Naive thymus-derived CD4-positive, alpha-beta T cell (primary cell): ENCODE measurements at regions not wholly inside any gene's neighbourhood (a gene's known extent, or its start where the extent isn't known, plus 50 kb on each side); places are given as distances from the start of the nearest gene placed in this dataset.
"Not testable (repeated sequence)": the region's sequence is repeated elsewhere in the genome, so short reads cannot be mapped to it uniquely, and the experiment has no call there.

ENCODE experiments used
- ATAC-seq: fragments of 150-1000 bp; cut with Tn5 transposase; 2 replicates; pipeline ENCODE4 v1.10.0; 2021; ENCODE audit warnings: mild to moderate bottlenecking, moderate library complexity
- CTCF ChIA-PET: fragments of 350-600 bp; sonication (Branson Sonifier 250); formaldehyde crosslinking; loops from one replicate; lab custom pipeline; 2021; ENCODE audit warnings: antibody characterized with exemption; lab: Charles Lee
- POLR2A ChIA-PET: fragments of 350-600 bp; sonication (Branson Sonifier 250); formaldehyde crosslinking; loops from one replicate; lab custom pipeline; 2021; ENCODE audit warnings: antibody characterized with exemption, inconsistent platforms; lab: Charles Lee
- DNase-seq, 9 donors: peaks; one replicate each; pipeline versions ENCODE4 v3.0.0 to v3.0.0-alpha.2; 2020 to 2022; ENCODE audit warnings: mixed read lengths in 1 of 9
- H3K27ac ChIP-seq: one replicate; pipeline ENCODE4 v1.7.0; 2013; ENCODE audit warnings: mild to moderate bottlenecking, low read depth, low read length, moderate library complexity
- H3K27me3 ChIP-seq, 2 donors: one replicate each; pipeline ENCODE4 v1.7.0; 2013; ENCODE audit warnings: low read length in 2 of 2, mild to moderate bottlenecking in 2 of 2, moderate library complexity in 2 of 2; ENCODE audit not compliant: control insufficient read depth in 2 of 2, insufficient read depth in 2 of 2
- H3K36me3 ChIP-seq, 3 experiments: 1 replicate in 2 of 3; 2 replicates in 1 of 3; pipeline ENCODE4 v1.7.0; 2013; ENCODE audit warnings: low read length in 3 of 3, mild to moderate bottlenecking in 3 of 3, moderate library complexity in 1 of 3; ENCODE audit not compliant: insufficient read depth in 3 of 3, control insufficient read depth in 2 of 3
- H3K4me1 ChIP-seq, 2 donors: one replicate each; pipeline ENCODE4 v1.7.0; 2013; ENCODE audit warnings: low read length in 2 of 2, mild to moderate bottlenecking in 2 of 2, moderate library complexity in 1 of 2; ENCODE audit not compliant: control insufficient read depth in 2 of 2, insufficient read depth in 2 of 2
- H3K4me3 ChIP-seq: 2 replicates; pipeline ENCODE4 v1.7.0; 2013; ENCODE audit warnings: mild to moderate bottlenecking, low read length
- H3K9me3 ChIP-seq, 3 experiments: 1 replicate in 2 of 3; 2 replicates in 1 of 3; pipeline ENCODE4 v1.7.0; 2013; ENCODE audit warnings: low read length in 3 of 3; ENCODE audit not compliant: control insufficient read depth in 2 of 3
- H3K27ac Mint-ChIP-seq, 9 donors: one replicate each; pipeline ENCODE4 v1.8.0; 2020 to 2022; ENCODE audit warnings: mixed read lengths in 9 of 9, mild to moderate bottlenecking in 8 of 9, moderate library complexity in 5 of 9, inconsistent platforms in 2 of 9
- H3K27me3 Mint-ChIP-seq, 5 donors: one replicate each; pipeline ENCODE4 v1.8.0; 2021 to 2022; ENCODE audit warnings: mixed read lengths in 5 of 5, mild to moderate bottlenecking in 1 of 5
- H3K36me3 Mint-ChIP-seq, 5 donors: one replicate each; pipeline ENCODE4 v1.8.0; 2020 to 2022; ENCODE audit warnings: mixed read lengths in 5 of 5, mild to moderate bottlenecking in 3 of 5, inconsistent platforms in 1 of 5
- H3K4me1 Mint-ChIP-seq, 7 donors: one replicate each; pipeline ENCODE4 v1.8.0; 2020 to 2022; ENCODE audit warnings: mixed read lengths in 7 of 7, mild to moderate bottlenecking in 3 of 7, inconsistent platforms in 1 of 7
- H3K4me3 Mint-ChIP-seq, 10 donors: one replicate each; pipeline ENCODE4 v1.8.0; 2020 to 2022; ENCODE audit warnings: mild to moderate bottlenecking in 10 of 10, mixed read lengths in 10 of 10, moderate library complexity in 6 of 10, inconsistent platforms in 2 of 10
- H3K9me3 Mint-ChIP-seq, 11 donors: one replicate each; pipeline ENCODE4 v1.8.0; 2020 to 2022; ENCODE audit warnings: mixed read lengths in 11 of 11, mild to moderate bottlenecking in 4 of 11, inconsistent platforms in 1 of 11, moderate library complexity in 1 of 11
- intact Hi-C, 2 donors: fragments of 100-400 bp; cut with micrococcal nuclease; formaldehyde crosslinking; loops; one replicate each; pipeline ENCODE4 v1.15.1; 2023

GRCh38 chr2:210946395-210946794 lies 390.0 kb downstream of the CPS1 start:
- intact Hi-C loops, result no loop called here
- H3K4me1 Mint-ChIP-seq, result no peaks in the 10 kb centered on the region
- Histone ChIP-seq H3K4me1 (no peaks in the 10 kb centered on the region), H3K36me3 (no peaks in the 10 kb centered on the region), H3K4me3 (no peak overlapping the region), H3K27ac (no peak overlapping the region), H3K27me3 (no peaks in the 10 kb centered on the region), H3K9me3 (no peaks in the 10 kb centered on the region)
- H3K36me3 Mint-ChIP-seq, result no peaks in the 10 kb centered on the region
- CTCF ChIA-PET, result no interaction called here
- DNase-seq (no peak), ATAC-seq (no peak)
- POLR2A ChIA-PET, result no interaction called here
- peaks cover 0 to 20% (median 0%) of the 10 kb centered on the region in 11 donors for H3K9me3 Mint-ChIP-seq
- no peak overlapping the region for H3K27ac Mint-ChIP-seq
- no peak overlapping the region for H3K4me3 Mint-ChIP-seq
- H3K27me3 Mint-ChIP-seq, result no peaks in the 10 kb centered on the region

GRCh38 chr2:210950434-210951060 lies 394.1 kb downstream of the CPS1 start:
- CTCF ChIA-PET, POLR2A ChIA-PET, H3K36me3 ChIP-seq: not testable (repeated sequence)

GRCh38 chr2:210954386-210954907 lies 398.0 kb downstream of the CPS1 start:
- no peak for ATAC-seq
- no peak overlapping the region for H3K27ac ChIP-seq
- H3K4me1 Mint-ChIP-seq, result no peaks in the 10 kb centered on the region
- POLR2A ChIA-PET, result no interaction called here
- H3K9me3 Mint-ChIP-seq, result peaks cover 0 to 12% (median 2%) of the 10 kb centered on the region in 11 donors
- H3K4me3 Mint-ChIP-seq, result no peak overlapping the region
- H3K27me3 Mint-ChIP-seq, result no peaks in the 10 kb centered on the region
- no peaks in the 10 kb centered on the region for H3K27me3 ChIP-seq
- H3K9me3 ChIP-seq, result no peaks in the 10 kb centered on the region
- no peaks in the 10 kb centered on the region for H3K36me3 ChIP-seq
- no peaks in the 10 kb centered on the region for H3K36me3 Mint-ChIP-seq
- CTCF ChIA-PET, result no interaction called here
- no peak for DNase-seq
- intact Hi-C loops, result no loop called here
- no peak overlapping the region for H3K27ac Mint-ChIP-seq
- no peak overlapping the region for H3K4me3 ChIP-seq
- no peaks in the 10 kb centered on the region for H3K4me1 ChIP-seq

More at GRCh38 chr2:210950434-210951060, 394.1 kb downstream of the CPS1 start:
- ATAC-seq, H3K27ac Mint-ChIP-seq, H3K4me3 ChIP-seq, H3K36me3 Mint-ChIP-seq, H3K9me3 ChIP-seq, H3K27me3 Mint-ChIP-seq, H3K4me1 ChIP-seq, DNase-seq, H3K27ac ChIP-seq, intact Hi-C loops, H3K27me3 ChIP-seq, H3K4me3 Mint-ChIP-seq, H3K4me1 Mint-ChIP-seq: not testable (repeated sequence)
- peaks cover 0 to 13% (median 1%) of the 10 kb centered on the region in 11 donors for H3K9me3 Mint-ChIP-seq

- H3K36me3 Mint-ChIP-seq, result no peaks in the 10 kb centered on the region
- CTCF ChIA-PET, result no interaction called here
- Histone ChIP-seq H3K36me3 (no peaks in the 10 kb centered on the region), H3K27ac (no peak overlapping the region), H3K27me3 (no peaks in the 10 kb centered on the region), H3K4me1 (no peaks in the 10 kb centered on the region), H3K9me3 (no peaks in the 10 kb centered on the region), H3K4me3 (no peak overlapping the region)
- DNase-seq (no peak), ATAC-seq (no peak)
- no peaks in the 10 kb centered on the region for H3K27me3 Mint-ChIP-seq
- peaks cover 0 to 12% (median 2%) of the 10 kb centered on the region in 11 donors for H3K9me3 Mint-ChIP-seq
- POLR2A ChIA-PET, result no interaction called here
- no peak overlapping the region for H3K4me3 Mint-ChIP-seq
- intact Hi-C loops, result no loop called here
- H3K27ac Mint-ChIP-seq, result no peak overlapping the region
- no peaks in the 10 kb centered on the region for H3K4me1 Mint-ChIP-seq
These were observed 399.2 kb downstream of the CPS1 start for GRCh38 chr2:210955591-210955990.

GRCh38 chr2:210956101-210956500 lies 399.7 kb downstream of the CPS1 start:
- Histone ChIP-seq H3K27me3 (no peaks in the 10 kb centered on the region), H3K9me3 (no peaks in the 10 kb centered on the region), H3K36me3 (no peaks in the 10 kb centered on the region), H3K27ac (no peak overlapping the region), H3K4me3 (no peak overlapping the region), H3K4me1 (no peaks in the 10 kb centered on the region)
- Mint-ChIP-seq H3K36me3 (no peaks in the 10 kb centered on the region), H3K4me3 (no peak overlapping the region), H3K27me3 (no peaks in the 10 kb centered on the region), H3K27ac (no peak overlapping the region), H3K9me3 (peaks cover 0 to 12% (median 2%) of the 10 kb centered on the region in 11 donors), H3K4me1 (no peaks in the 10 kb centered on the region)
- no peak for DNase-seq
- CTCF ChIA-PET, result no interaction called here
- POLR2A ChIA-PET, result no interaction called here
- ATAC-seq, result no peak
- intact Hi-C loops, result no loop called here

GRCh38 chr2:210961249-210961648 lies 404.9 kb downstream of the CPS1 start:
- Histone ChIP-seq H3K36me3 (no peaks in the 10 kb centered on the region), H3K4me3 (no peak overlapping the region), H3K27ac (no peak overlapping the region), H3K9me3 (no peaks in the 10 kb centered on the region), H3K4me1 (no peaks in the 10 kb centered on the region), H3K27me3 (no peaks in the 10 kb centered on the region)
- H3K36me3 Mint-ChIP-seq, result no peaks in the 10 kb centered on the region
- intact Hi-C loops, result no loop called here
- DNase-seq (no peak), ATAC-seq (no peak)
- no peaks in the 10 kb centered on the region for H3K27me3 Mint-ChIP-seq
- no peak overlapping the region for H3K27ac Mint-ChIP-seq
- ChIA-PET POLR2A (no interaction called here), CTCF (no interaction called here)
- H3K4me3 Mint-ChIP-seq, result no peak overlapping the region
- H3K4me1 Mint-ChIP-seq, result no peaks in the 10 kb centered on the region
- H3K9me3 Mint-ChIP-seq, result peaks cover 0 to 13% (median 0%) of the 10 kb centered on the region in 11 donors

GRCh38 chr2:210963386-210963785 lies 407.0 kb downstream of the CPS1 start:
- Mint-ChIP-seq H3K36me3 (no peaks in the 10 kb centered on the region), H3K4me1 (no peaks in the 10 kb centered on the region), H3K9me3 (peaks cover 0 to 13% (median 0%) of the 10 kb centered on the region in 11 donors), H3K27me3 (no peaks in the 10 kb centered on the region), H3K4me3 (no peak overlapping the region), H3K27ac (no peak overlapping the region)
- H3K9me3 ChIP-seq, result no peaks in the 10 kb centered on the region
- H3K27ac ChIP-seq, result no peak overlapping the region
- intact Hi-C loops, result no loop called here
- CTCF ChIA-PET, result no interaction called here
- H3K27me3 ChIP-seq, result no peaks in the 10 kb centered on the region
- POLR2A ChIA-PET, result interaction anchor here (0.6 kb wide), 1 partner anchor 232 kb away, joined by 4 read pairs; no protein-coding TSS in a partner anchor
- H3K36me3 ChIP-seq, result no peaks in the 10 kb centered on the region
- ATAC-seq (no peak), DNase-seq (no peak)
- no peak overlapping the region for H3K4me3 ChIP-seq
- H3K4me1 ChIP-seq, result no peaks in the 10 kb centered on the region
